HL-60 (cell line): ENCODE measurements at regions not wholly inside any gene's neighbourhood (a gene's known extent, or its start where the extent isn't known, plus 50 kb on each side); places are given as distances from the start of the nearest gene placed in this dataset.

Source experiments
- DNase-seq, 2 experiments: peaks; one replicate each; pipeline ENCODE4 v3.0.0-alpha.2; 2010 to 2020; ENCODE audit warnings: low read depth in 1 of 2, low spot score in 1 of 2
- H3K27ac ChIP-seq: fragments of 250-450 bp; sonication (Bioruptor Pico); replicated peaks from 2 replicates; pipeline ENCODE4 v1.5.1; 2020; ENCODE audit warnings: mild to moderate bottlenecking, moderate library complexity
- H3K27me3 ChIP-seq: fragments of 250-450 bp; sonication (Bioruptor Pico); 2 replicates; pipeline ENCODE4 v1.5.1; 2021; ENCODE audit warnings: mild to moderate bottlenecking, moderate library complexity; ENCODE audit not compliant: insufficient read depth, poor library complexity, severe bottlenecking
- H3K4me3 ChIP-seq: replicated peaks from 2 replicates; pipeline ENCODE4 v1.5.1; 2011; ENCODE audit warnings: mild to moderate bottlenecking, control low read depth, low read length; ENCODE audit not compliant: insufficient read depth
- GABPA ChIP-seq: IDR thresholded peaks from 2 replicates; pipeline ENCODE4 v1.6.1; 2012; ENCODE audit warnings: low read depth
- POLR2AphosphoS5 ChIP-seq: IDR thresholded peaks from 2 replicates; pipeline ENCODE4 v1.6.1; 2012; ENCODE audit warnings: low read depth
- REST ChIP-seq: IDR thresholded peaks from 2 replicates; pipeline ENCODE4 v1.6.1; 2012; ENCODE audit warnings: low read depth; ENCODE audit not compliant: insufficient replicate concordance
- SPI1 ChIP-seq: IDR thresholded peaks from 2 replicates; pipeline ENCODE4 v1.6.1; 2012; ENCODE audit warnings: low read depth, mild to moderate bottlenecking, borderline replicate concordance
- TF ChIP-seq, protein P1 (sequence below): IDR thresholded peaks from one replicate; pipeline ENCODE4 v1.5.1; 2011; ENCODE audit warnings: low read length, control low read depth, inconsistent platforms; ENCODE audit not compliant: insufficient read depth

GRCh38 chr11:104759464-104759863 lies 138.8 kb downstream of the CASP12 start:
- Histone ChIP-seq H3K27me3 (no peaks in the 10 kb centered on the region), H3K4me3 (no peak overlapping the region), H3K27ac (no peak overlapping the region)
- TF ChIP-seq GABPA (no peak), POLR2AphosphoS5 (no peak), SPI1 (no peak)
- TF ChIP-seq, protein P1, sequence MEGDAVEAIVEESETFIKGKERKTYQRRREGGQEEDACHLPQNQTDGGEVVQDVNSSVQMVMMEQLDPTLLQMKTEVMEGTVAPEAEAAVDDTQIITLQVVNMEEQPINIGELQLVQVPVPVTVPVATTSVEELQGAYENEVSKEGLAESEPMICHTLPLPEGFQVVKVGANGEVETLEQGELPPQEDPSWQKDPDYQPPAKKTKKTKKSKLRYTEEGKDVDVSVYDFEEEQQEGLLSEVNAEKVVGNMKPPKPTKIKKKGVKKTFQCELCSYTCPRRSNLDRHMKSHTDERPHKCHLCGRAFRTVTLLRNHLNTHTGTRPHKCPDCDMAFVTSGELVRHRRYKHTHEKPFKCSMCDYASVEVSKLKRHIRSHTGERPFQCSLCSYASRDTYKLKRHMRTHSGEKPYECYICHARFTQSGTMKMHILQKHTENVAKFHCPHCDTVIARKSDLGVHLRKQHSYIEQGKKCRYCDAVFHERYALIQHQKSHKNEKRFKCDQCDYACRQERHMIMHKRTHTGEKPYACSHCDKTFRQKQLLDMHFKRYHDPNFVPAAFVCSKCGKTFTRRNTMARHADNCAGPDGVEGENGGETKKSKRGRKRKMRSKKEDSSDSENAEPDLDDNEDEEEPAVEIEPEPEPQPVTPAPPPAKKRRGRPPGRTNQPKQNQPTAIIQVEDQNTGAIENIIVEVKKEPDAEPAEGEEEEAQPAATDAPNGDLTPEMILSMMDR: no peak
- DNase-seq: no peak

DNA sequence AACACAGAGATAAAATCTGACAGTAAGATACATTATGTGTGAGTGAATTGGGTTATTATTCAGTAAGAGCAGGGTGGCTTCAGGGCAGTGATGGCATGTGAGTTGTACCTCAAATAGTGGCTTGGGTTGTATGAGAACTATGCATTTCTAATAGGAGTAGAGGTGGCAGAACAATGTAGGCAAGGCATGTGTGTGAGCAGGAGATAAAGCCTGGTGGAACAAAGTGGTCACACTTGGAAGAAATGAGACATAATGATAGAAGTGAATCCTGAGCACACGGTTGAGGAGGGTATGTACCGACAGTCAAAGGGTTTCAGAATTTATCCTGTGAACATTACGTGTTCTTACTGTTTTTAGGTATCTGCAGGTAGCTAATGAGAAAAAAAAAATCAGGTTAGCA lies 159.3 kb downstream of the CASP12 start:
- no peak for TF ChIP-seq SPI1
- TF ChIP-seq GABPA: no peak
- TF ChIP-seq, protein P1: no peak
- no peak for TF ChIP-seq REST
- TF ChIP-seq POLR2AphosphoS5: no peak
- Histone ChIP-seq H3K27ac (no peak overlapping the region), H3K4me3 (no peak overlapping the region), H3K27me3 (no peaks in the 10 kb centered on the region)
- DNase-seq: no peak

GRCh38 chr11:104738208-104738607 lies 160.1 kb downstream of the CASP12 start:
- Histone ChIP-seq H3K27ac (no peak overlapping the region), H3K27me3 (no peaks in the 10 kb centered on the region), H3K4me3 (no peak overlapping the region)
- TF ChIP-seq REST (no peak), POLR2AphosphoS5 (no peak), GABPA (no peak), SPI1 (no peak)
- TF ChIP-seq, protein P1: no peak
- no peak for DNase-seq

- H3K27me3 ChIP-seq: no peaks in the 10 kb centered on the region
- H3K27ac ChIP-seq: peak overlapping the region; percentile 14; the same call in 1 of the 2 replicates
- H3K4me3 ChIP-seq: no peak overlapping the region
- TF ChIP-seq GABPA (no peak), SPI1 (no peak), POLR2AphosphoS5 (no peak), REST (no peak)
- TF ChIP-seq, protein P1: no peak
- no peak for DNase-seq
These were observed 161.8 kb downstream of the CASP12 start for GRCh38 chr11:104736502-104736901.
